WTC11 (cell line): ENCODE measurements at regions not wholly inside any gene's neighbourhood (a gene's known extent, or its start where the extent isn't known, plus 50 kb on each side); places are given as distances from the start of the nearest gene placed in this dataset.

Experiments used
- ATAC-seq: fragments of 200-7000 bp; cut with Tn5 transposase; 2 replicates; pipeline ENCODE4 v1.10.0; 2021; ENCODE audit warnings: mild to moderate bottlenecking, moderate library complexity
- CTCF ChIA-PET: fragments of 300-600 bp; sonication (Branson Sonifier 250); formaldehyde crosslinking; loops from one replicate; lab custom pipeline; 2021; ENCODE audit warnings: antibody characterized with exemption; lab: Charles Lee
- POLR2A ChIA-PET: fragments of 350-600 bp; sonication (Branson Sonifier 250); formaldehyde crosslinking; loops from one replicate; lab custom pipeline; 2021; ENCODE audit warnings: antibody characterized with exemption; lab: Charles Lee
- DNase-seq: peaks from one replicate; pipeline ENCODE4 v3.0.0; 2021; ENCODE audit warnings: low spot score
- H3K27ac Mint-ChIP-seq: 2 replicates; pipeline ENCODE4 v1.8.0; 2021; ENCODE audit warnings: mixed read lengths
- H3K27me3 Mint-ChIP-seq: 2 replicates; pipeline ENCODE4 v1.8.0; 2021; ENCODE audit warnings: low read depth, mild to moderate bottlenecking, moderate library complexity, mixed read lengths
- H3K36me3 Mint-ChIP-seq: 2 replicates; pipeline ENCODE4 v1.8.0; 2021; ENCODE audit warnings: mixed read lengths
- H3K4me1 Mint-ChIP-seq: 2 replicates; pipeline ENCODE4 v1.8.0; 2022; ENCODE audit warnings: mixed read lengths
- H3K4me3 Mint-ChIP-seq: 2 replicates; pipeline ENCODE4 v1.8.0; 2021; ENCODE audit warnings: mild to moderate bottlenecking, moderate library complexity, mixed read lengths
- H3K9me3 Mint-ChIP-seq: 2 replicates; pipeline ENCODE4 v1.8.0; 2021; ENCODE audit warnings: mixed read lengths
- CBFB ChIP-seq: sonication (generic); formaldehyde crosslinking; IDR thresholded peaks from 2 replicates; pipeline ENCODE4 v1.8.1; 2022; ENCODE audit warnings: mild to moderate bottlenecking, low read depth, missing genetic modification reagents
- ETV6 ChIP-seq: sonication (generic); formaldehyde crosslinking; IDR thresholded peaks from 2 replicates; pipeline ENCODE4 v1.8.1; 2022; ENCODE audit warnings: mild to moderate bottlenecking, missing genetic modification reagents
- FOXJ3 ChIP-seq: sonication (generic); formaldehyde crosslinking; IDR thresholded peaks from 2 replicates; pipeline ENCODE4 v1.9.0; 2021; ENCODE audit warnings: missing genetic modification reagents, mild to moderate bottlenecking, borderline replicate concordance
- HMGA2 ChIP-seq: fragments of 250-450 bp; sonication (Bioruptor Pico); IDR thresholded peaks from 2 replicates; pipeline ENCODE4 v1.4.0; 2021; ENCODE audit warnings: mild to moderate bottlenecking, moderate library complexity
- IRF2 ChIP-seq: sonication (generic); formaldehyde crosslinking; IDR thresholded peaks from 2 replicates; pipeline ENCODE4 v1.8.0; 2022; ENCODE audit warnings: low read depth, missing genetic modification reagents, borderline replicate concordance
- JAZF1 ChIP-seq: fragments of 250-450 bp; sonication (Bioruptor Pico); IDR thresholded peaks from 2 replicates; pipeline ENCODE4 v1.9.0; 2021; ENCODE audit warnings: moderate library complexity, mild to moderate bottlenecking, inconsistent platforms
- MXD4 ChIP-seq: fragments of 250-450 bp; sonication (Bioruptor Pico); IDR thresholded peaks from 2 replicates; pipeline ENCODE4 v1.8.0; 2021; ENCODE audit warnings: mild to moderate bottlenecking, moderate library complexity, borderline replicate concordance
- OVOL2 ChIP-seq: fragments of 250-450 bp; sonication (Bioruptor Pico); IDR thresholded peaks from 2 replicates; pipeline ENCODE4 v1.9.0; 2021; ENCODE audit warnings: mild to moderate bottlenecking, borderline replicate concordance
- RELA ChIP-seq: sonication (generic); formaldehyde crosslinking; IDR thresholded peaks from 2 replicates; pipeline ENCODE4 v1.8.1; 2022; ENCODE audit warnings: missing genetic modification reagents, mild to moderate bottlenecking, borderline replicate concordance
- RORB ChIP-seq: fragments of 250-450 bp; sonication (Bioruptor Pico); IDR thresholded peaks from 2 replicates; pipeline ENCODE4 v1.9.0; 2021; ENCODE audit warnings: mild to moderate bottlenecking
- SMAD4 ChIP-seq: sonication (generic); formaldehyde crosslinking; IDR thresholded peaks from 2 replicates; pipeline ENCODE4 v1.8.0; 2022; ENCODE audit warnings: mild to moderate bottlenecking, missing genetic modification reagents
- TEAD1 ChIP-seq: sonication (generic); formaldehyde crosslinking; IDR thresholded peaks from 2 replicates; pipeline ENCODE4 v1.8.0; 2022; ENCODE audit warnings: mild to moderate bottlenecking, missing genetic modification reagents
- TEAD4 ChIP-seq: sonication (generic); formaldehyde crosslinking; IDR thresholded peaks from 2 replicates; pipeline ENCODE4 v1.8.0; 2022; ENCODE audit warnings: mild to moderate bottlenecking, missing genetic modification reagents
- TP53 ChIP-seq: sonication (generic); formaldehyde crosslinking; IDR thresholded peaks from 2 replicates; pipeline ENCODE4 v1.8.1; 2023; ENCODE audit warnings: mild to moderate bottlenecking, missing genetic modification reagents
- ZBTB21 ChIP-seq: sonication (generic); formaldehyde crosslinking; IDR thresholded peaks from 2 replicates; pipeline ENCODE4 v1.8.1; 2023; ENCODE audit warnings: mild to moderate bottlenecking, missing genetic modification reagents, borderline replicate concordance
- ZNF263 ChIP-seq: sonication (generic); formaldehyde crosslinking; IDR thresholded peaks from 2 replicates; pipeline ENCODE4 v1.8.1; 2022; ENCODE audit warnings: low read depth, mild to moderate bottlenecking, moderate library complexity, missing genetic modification reagents
- ZNF317 ChIP-seq: sonication (generic); formaldehyde crosslinking; IDR thresholded peaks from 2 replicates; pipeline ENCODE4 v1.8.1; 2023; ENCODE audit warnings: low read depth, mild to moderate bottlenecking, moderate library complexity, missing genetic modification reagents, borderline replicate concordance
- ZNF396 ChIP-seq: fragments of 250-450 bp; sonication (Bioruptor Pico); IDR thresholded peaks from 2 replicates; pipeline ENCODE4 v1.8.0; 2021; ENCODE audit warnings: mild to moderate bottlenecking, moderate library complexity, borderline replicate concordance
- TF ChIP-seq, protein P1 (sequence below): sonication (generic); formaldehyde crosslinking; IDR thresholded peaks from 2 replicates; pipeline ENCODE4 v1.8.1; 2022; ENCODE audit warnings: missing genetic modification reagents, borderline replicate concordance
- TF ChIP-seq, protein P2 (sequence below): sonication (generic); formaldehyde crosslinking; IDR thresholded peaks from 2 replicates; pipeline ENCODE4 v1.8.0; 2022; ENCODE audit warnings: mild to moderate bottlenecking, missing genetic modification reagents
- TF ChIP-seq, protein P3 (sequence below): fragments of 250-450 bp; sonication (Bioruptor Pico); conservative IDR thresholded peaks from 2 replicates; pipeline ENCODE4 v1.9.0; 2021; ENCODE audit warnings: mild to moderate bottlenecking
- TF ChIP-seq, protein P4 (sequence below): sonication (generic); formaldehyde crosslinking; IDR thresholded peaks from 2 replicates; pipeline ENCODE4 v1.8.1; 2022; ENCODE audit warnings: mild to moderate bottlenecking, moderate library complexity, missing genetic modification reagents
- TF ChIP-seq, protein P5 (sequence below): sonication (generic); formaldehyde crosslinking; conservative IDR thresholded peaks from 2 replicates; pipeline ENCODE4 v1.8.1; 2022; ENCODE audit warnings: mild to moderate bottlenecking, missing genetic modification reagents
- TF ChIP-seq, protein P6 (sequence below): fragments of 250-450 bp; sonication (Bioruptor Pico); IDR thresholded peaks from 2 replicates; pipeline ENCODE4 v1.9.0; 2021; ENCODE audit warnings: moderate library complexity, mild to moderate bottlenecking, inconsistent platforms, borderline replicate concordance
- TF ChIP-seq, protein P7 (sequence below): sonication (generic); formaldehyde crosslinking; conservative IDR thresholded peaks from 2 replicates; pipeline ENCODE4 v1.8.1; 2023; ENCODE audit warnings: mild to moderate bottlenecking, low read depth, missing genetic modification reagents, moderate library complexity
- TF ChIP-seq, protein P8 (sequence below): sonication (generic); formaldehyde crosslinking; IDR thresholded peaks from 2 replicates; pipeline ENCODE4 v1.8.1; 2023; ENCODE audit warnings: mild to moderate bottlenecking, missing genetic modification reagents, moderate library complexity
- TF ChIP-seq, protein P9 (sequence below): sonication (generic); formaldehyde crosslinking; IDR thresholded peaks from 2 replicates; pipeline ENCODE4 v1.8.1; 2022; ENCODE audit warnings: mild to moderate bottlenecking, missing genetic modification reagents, moderate library complexity, borderline replicate concordance

DNA sequence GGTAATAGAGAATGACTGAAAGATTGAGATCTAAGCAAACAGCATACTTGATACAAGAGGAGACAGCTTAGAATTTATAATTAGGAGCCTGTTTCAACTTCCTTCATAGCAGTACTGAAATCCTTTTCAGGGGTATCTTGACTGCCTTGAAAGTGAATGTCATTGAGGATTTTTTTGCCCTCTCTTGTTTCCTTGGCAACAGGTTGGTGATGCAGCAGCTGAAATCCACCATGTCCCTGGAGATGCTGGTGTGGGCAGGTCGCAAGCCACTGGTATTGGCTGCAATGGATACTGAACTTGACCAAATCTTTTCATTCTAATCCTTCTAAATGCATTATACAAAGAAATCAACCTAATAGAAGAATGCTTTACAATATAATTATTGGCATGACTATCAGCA lies 59.3 kb upstream of the GAP43 start:
- POLR2A ChIA-PET, result no interaction called here
- Mint-ChIP-seq H3K4me3 (no peak overlapping the region), H3K9me3 (peaks cover 5% of the 10 kb centered on the region; the same call in 1 of the 2 replicates), H3K4me1 (0 out of 2 replicates have a peak, but pooled peaks cover 3% of the 10 kb centered on the region), H3K27ac (no peak overlapping the region), H3K27me3 (peaks cover 2% of the 10 kb centered on the region; the same call in 1 of the 2 replicates), H3K36me3 (no peaks in the 10 kb centered on the region)
- TF ChIP-seq JAZF1 (CRISPR knock-in tag) (no peak), ZNF263 (CRISPR knock-in tag) (no peak), CBFB (no peak), RORB (no peak), ZBTB21 (no peak), ETV6 (CRISPR knock-in tag) (no peak), OVOL2 (no peak), TEAD1 (no peak), ZNF396 (CRISPR knock-in tag) (no peak), SMAD4 (no peak), MXD4 (no peak), TP53 (CRISPR knock-in tag) (no peak), ZNF317 (CRISPR knock-in tag) (no peak), IRF2 (no peak)
- TF ChIP-seq, protein P1, sequence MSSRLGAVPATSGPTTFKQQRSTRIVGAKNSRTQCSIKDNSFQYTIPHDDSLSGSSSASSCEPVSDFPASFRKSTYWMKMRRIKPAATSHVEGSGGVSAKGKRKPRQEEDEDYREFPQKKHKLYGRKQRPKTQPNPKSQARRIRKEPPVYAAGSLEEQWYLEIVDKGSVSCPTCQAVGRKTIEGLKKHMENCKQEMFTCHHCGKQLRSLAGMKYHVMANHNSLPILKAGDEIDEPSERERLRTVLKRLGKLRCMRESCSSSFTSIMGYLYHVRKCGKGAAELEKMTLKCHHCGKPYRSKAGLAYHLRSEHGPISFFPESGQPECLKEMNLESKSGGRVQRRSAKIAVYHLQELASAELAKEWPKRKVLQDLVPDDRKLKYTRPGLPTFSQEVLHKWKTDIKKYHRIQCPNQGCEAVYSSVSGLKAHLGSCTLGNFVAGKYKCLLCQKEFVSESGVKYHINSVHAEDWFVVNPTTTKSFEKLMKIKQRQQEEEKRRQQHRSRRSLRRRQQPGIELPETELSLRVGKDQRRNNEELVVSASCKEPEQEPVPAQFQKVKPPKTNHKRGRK (CRISPR knock-in tag), result no peak
- TF ChIP-seq, protein P2, sequence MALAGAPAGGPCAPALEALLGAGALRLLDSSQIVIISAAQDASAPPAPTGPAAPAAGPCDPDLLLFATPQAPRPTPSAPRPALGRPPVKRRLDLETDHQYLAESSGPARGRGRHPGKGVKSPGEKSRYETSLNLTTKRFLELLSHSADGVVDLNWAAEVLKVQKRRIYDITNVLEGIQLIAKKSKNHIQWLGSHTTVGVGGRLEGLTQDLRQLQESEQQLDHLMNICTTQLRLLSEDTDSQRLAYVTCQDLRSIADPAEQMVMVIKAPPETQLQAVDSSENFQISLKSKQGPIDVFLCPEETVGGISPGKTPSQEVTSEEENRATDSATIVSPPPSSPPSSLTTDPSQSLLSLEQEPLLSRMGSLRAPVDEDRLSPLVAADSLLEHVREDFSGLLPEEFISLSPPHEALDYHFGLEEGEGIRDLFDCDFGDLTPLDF, result no peak
- TF ChIP-seq, protein P3, sequence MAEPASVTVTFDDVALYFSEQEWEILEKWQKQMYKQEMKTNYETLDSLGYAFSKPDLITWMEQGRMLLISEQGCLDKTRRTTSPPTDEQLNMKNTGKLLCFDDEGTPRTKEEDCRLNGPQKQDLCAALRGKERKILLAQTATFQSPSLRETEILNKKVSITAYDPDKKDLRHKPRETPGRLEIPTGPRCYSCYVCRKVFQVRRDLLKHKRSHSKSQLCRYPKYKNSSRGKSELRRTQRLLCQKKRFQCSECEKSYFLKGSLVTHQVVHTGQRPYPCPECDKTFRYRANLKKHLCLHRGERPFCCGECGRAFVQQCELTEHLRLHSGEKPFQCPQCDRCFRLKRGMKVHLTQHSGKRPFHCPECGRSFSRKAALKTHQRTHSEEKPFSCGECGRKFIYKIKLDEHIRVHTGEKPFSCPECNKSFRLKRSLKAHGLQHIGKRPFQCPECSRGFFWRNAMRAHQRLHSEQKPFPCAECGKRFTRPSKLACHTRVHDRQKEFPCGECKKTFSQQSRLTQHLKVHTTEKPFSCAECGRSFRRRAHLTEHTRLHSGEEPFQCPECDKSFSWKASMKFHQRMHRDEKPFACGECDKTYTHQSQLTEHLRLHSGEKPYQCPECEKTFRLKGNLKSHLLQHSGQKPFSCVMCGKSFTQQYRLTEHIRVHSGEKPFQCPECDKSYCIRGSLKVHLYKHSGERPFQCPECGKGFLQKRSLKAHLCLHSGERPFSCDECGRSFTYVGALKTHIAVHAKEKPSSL (CRISPR knock-in tag), result no peak
- TF ChIP-seq, protein P4, sequence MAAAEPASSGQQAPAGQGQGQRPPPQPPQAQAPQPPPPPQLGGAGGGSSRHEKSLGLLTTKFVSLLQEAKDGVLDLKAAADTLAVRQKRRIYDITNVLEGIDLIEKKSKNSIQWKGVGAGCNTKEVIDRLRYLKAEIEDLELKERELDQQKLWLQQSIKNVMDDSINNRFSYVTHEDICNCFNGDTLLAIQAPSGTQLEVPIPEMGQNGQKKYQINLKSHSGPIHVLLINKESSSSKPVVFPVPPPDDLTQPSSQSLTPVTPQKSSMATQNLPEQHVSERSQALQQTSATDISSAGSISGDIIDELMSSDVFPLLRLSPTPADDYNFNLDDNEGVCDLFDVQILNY (CRISPR knock-in tag), result no peak
- TF ChIP-seq, protein P5, sequence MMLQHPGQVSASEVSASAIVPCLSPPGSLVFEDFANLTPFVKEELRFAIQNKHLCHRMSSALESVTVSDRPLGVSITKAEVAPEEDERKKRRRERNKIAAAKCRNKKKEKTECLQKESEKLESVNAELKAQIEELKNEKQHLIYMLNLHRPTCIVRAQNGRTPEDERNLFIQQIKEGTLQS (CRISPR knock-in tag), result no peak
- TF ChIP-seq, protein P6, sequence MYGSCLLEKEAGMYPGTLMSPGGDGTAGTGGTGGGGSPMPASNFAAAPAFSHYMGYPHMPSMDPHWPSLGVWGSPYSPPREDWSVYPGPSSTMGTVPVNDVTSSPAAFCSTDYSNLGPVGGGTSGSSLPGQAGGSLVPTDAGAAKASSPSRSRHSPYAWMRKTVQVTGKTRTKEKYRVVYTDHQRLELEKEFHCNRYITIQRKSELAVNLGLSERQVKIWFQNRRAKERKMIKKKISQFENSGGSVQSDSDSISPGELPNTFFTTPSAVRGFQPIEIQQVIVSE, result no peak
- ATAC-seq (no peak), DNase-seq (no peak)
- CTCF ChIA-PET, result no interaction called here

DNA sequence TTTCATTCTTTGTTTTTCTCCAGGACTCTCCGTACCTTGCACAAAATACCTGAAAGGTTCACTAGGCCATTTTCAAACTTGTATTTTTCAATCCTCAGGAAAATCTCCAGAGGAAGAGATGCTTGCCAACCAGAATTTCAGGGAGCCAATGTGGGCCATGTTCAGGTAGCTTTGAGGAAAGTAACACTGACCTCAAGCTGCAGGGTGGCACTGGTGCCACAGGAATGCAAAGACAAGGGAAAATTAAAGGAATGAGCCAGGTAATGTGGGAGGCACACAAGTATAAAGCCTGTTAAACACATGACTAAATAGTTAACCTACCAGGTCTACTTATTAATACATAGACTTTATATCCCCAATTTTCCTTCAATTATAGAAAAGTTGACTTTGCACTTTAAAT lies 51.9 kb upstream of the GAP43 start:
- ATAC-seq, result peak; percentile 38; the same call in 1 of the 2 replicates
- ChIA-PET CTCF (no interaction called here), POLR2A (no interaction called here)
- 0 out of 2 replicates have a peak, but pooled peaks cover 3% of the 10 kb centered on the region for H3K4me1 Mint-ChIP-seq
- no peaks in the 10 kb centered on the region for H3K27me3 Mint-ChIP-seq
- H3K36me3 Mint-ChIP-seq, result no peaks in the 10 kb centered on the region
- no peak overlapping the region for H3K4me3 Mint-ChIP-seq
- peaks cover 5% of the 10 kb centered on the region; the same call in 1 of the 2 replicates for H3K9me3 Mint-ChIP-seq
- no peak for DNase-seq
- no peak overlapping the region for H3K27ac Mint-ChIP-seq
- TF ChIP-seq, protein P7, sequence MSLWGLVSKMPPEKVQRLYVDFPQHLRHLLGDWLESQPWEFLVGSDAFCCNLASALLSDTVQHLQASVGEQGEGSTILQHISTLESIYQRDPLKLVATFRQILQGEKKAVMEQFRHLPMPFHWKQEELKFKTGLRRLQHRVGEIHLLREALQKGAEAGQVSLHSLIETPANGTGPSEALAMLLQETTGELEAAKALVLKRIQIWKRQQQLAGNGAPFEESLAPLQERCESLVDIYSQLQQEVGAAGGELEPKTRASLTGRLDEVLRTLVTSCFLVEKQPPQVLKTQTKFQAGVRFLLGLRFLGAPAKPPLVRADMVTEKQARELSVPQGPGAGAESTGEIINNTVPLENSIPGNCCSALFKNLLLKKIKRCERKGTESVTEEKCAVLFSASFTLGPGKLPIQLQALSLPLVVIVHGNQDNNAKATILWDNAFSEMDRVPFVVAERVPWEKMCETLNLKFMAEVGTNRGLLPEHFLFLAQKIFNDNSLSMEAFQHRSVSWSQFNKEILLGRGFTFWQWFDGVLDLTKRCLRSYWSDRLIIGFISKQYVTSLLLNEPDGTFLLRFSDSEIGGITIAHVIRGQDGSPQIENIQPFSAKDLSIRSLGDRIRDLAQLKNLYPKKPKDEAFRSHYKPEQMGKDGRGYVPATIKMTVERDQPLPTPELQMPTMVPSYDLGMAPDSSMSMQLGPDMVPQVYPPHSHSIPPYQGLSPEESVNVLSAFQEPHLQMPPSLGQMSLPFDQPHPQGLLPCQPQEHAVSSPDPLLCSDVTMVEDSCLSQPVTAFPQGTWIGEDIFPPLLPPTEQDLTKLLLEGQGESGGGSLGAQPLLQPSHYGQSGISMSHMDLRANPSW (CRISPR knock-in tag), result no peak
- TF ChIP-seq TEAD4 (CRISPR knock-in tag) (no peak), RELA (no peak), HMGA2 (no peak), FOXJ3 (CRISPR knock-in tag) (no peak)
- TF ChIP-seq, protein P8, sequence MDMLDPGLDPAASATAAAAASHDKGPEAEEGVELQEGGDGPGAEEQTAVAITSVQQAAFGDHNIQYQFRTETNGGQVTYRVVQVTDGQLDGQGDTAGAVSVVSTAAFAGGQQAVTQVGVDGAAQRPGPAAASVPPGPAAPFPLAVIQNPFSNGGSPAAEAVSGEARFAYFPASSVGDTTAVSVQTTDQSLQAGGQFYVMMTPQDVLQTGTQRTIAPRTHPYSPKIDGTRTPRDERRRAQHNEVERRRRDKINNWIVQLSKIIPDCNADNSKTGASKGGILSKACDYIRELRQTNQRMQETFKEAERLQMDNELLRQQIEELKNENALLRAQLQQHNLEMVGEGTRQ (CRISPR knock-in tag), result no peak
- TF ChIP-seq, protein P9, sequence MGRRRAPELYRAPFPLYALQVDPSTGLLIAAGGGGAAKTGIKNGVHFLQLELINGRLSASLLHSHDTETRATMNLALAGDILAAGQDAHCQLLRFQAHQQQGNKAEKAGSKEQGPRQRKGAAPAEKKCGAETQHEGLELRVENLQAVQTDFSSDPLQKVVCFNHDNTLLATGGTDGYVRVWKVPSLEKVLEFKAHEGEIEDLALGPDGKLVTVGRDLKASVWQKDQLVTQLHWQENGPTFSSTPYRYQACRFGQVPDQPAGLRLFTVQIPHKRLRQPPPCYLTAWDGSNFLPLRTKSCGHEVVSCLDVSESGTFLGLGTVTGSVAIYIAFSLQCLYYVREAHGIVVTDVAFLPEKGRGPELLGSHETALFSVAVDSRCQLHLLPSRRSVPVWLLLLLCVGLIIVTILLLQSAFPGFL (CRISPR knock-in tag), result no peak
